Subcutaneous abdominal adipose tissue (tissue), 5 donors: ENCODE measurements at regions not wholly inside any gene's neighbourhood (a gene's known extent, or its start where the extent isn't known, plus 50 kb on each side); places are given as distances from the start of the nearest gene placed in this dataset.
"Not testable (repeated sequence)": the region's sequence is repeated elsewhere in the genome, so short reads cannot be mapped to it uniquely, and the experiment has no call there.

Experiments used
- H3K27ac ChIP-seq: one replicate; pipeline ENCODE4 v1.7.0; 2013; ENCODE audit warnings: low read depth, mild to moderate bottlenecking, inconsistent platforms, low read length, moderate library complexity
- H3K27me3 ChIP-seq, 5 donors: one replicate each; pipeline ENCODE4 v1.7.0; 2013; ENCODE audit warnings: low read length in 5 of 5, inconsistent platforms in 1 of 5; ENCODE audit not compliant: control insufficient read depth in 5 of 5, insufficient read depth in 4 of 5
- H3K36me3 ChIP-seq, 5 donors: one replicate each; pipeline ENCODE4 v1.7.0; 2013; ENCODE audit warnings: low read length in 5 of 5; ENCODE audit not compliant: control insufficient read depth in 5 of 5, insufficient read depth in 5 of 5
- H3K4me1 ChIP-seq, 5 donors: one replicate each; pipeline ENCODE4 v1.7.0; 2013; ENCODE audit warnings: low read length in 5 of 5, mild to moderate bottlenecking in 3 of 5, moderate library complexity in 1 of 5; ENCODE audit not compliant: control insufficient read depth in 5 of 5, insufficient read depth in 5 of 5
- H3K4me3 ChIP-seq, 5 donors: one replicate each; pipeline ENCODE4 v1.7.0; 2013; ENCODE audit warnings: low read length in 5 of 5, low read depth in 1 of 5
- H3K9ac ChIP-seq, 5 donors: one replicate each; pipeline ENCODE4 v1.7.0; 2013; ENCODE audit warnings: low read length in 5 of 5, mild to moderate bottlenecking in 4 of 5, moderate library complexity in 3 of 5
- H3K9me3 ChIP-seq, 5 donors: one replicate each; pipeline ENCODE4 v1.7.0; 2013; ENCODE audit warnings: low read length in 5 of 5; ENCODE audit not compliant: control insufficient read depth in 5 of 5
- donor health status: healthy.
- donor health status: healthy.
- donor health status: healthy.
- donor health status: healthy.
- donor health status: healthy.

- H3K36me3 ChIP-seq = peaks cover 0 to 5% (median 0%) of the 10 kb centered on the region in 5 donors
- H3K9me3 ChIP-seq = no peaks in the 10 kb centered on the region
- no peak overlapping the region for H3K27ac ChIP-seq
- H3K4me3 ChIP-seq = no peak overlapping the region
- H3K4me1 ChIP-seq = no peaks in the 10 kb centered on the region
- no peaks in the 10 kb centered on the region for H3K27me3 ChIP-seq
- no peak overlapping the region for H3K9ac ChIP-seq
Measured at GRCh38 chr15:62248277-62248984, 83.3 kb upstream of the C2CD4B start.

- H3K27ac ChIP-seq = no peak overlapping the region
- H3K27me3 ChIP-seq = no peaks in the 10 kb centered on the region
- H3K4me3 ChIP-seq = no peak overlapping the region
- H3K4me1 ChIP-seq = peaks cover 0 to 3% (median 0%) of the 10 kb centered on the region in 5 donors
- no peak overlapping the region for H3K9ac ChIP-seq
- H3K9me3 ChIP-seq = no peaks in the 10 kb centered on the region
- H3K36me3 ChIP-seq = peaks cover 0 to 5% (median 0%) of the 10 kb centered on the region in 5 donors
Measured at GRCh38 chr15:62249501-62249900, 84.4 kb upstream of the C2CD4B start.

GRCh38 chr15:62250186-62250585 lies 85.1 kb upstream of the C2CD4B start:
- Histone ChIP-seq H3K9ac (no peak overlapping the region), H3K27me3 (no peaks in the 10 kb centered on the region), H3K27ac (no peak overlapping the region), H3K9me3 (no peaks in the 10 kb centered on the region), H3K4me1 (peaks cover 0 to 3% (median 0%) of the 10 kb centered on the region in 5 donors), H3K4me3 (no peak overlapping the region), H3K36me3 (peaks cover 0 to 5% (median 0%) of the 10 kb centered on the region in 5 donors)

GRCh38 chr15:62250978-62251377 lies 85.9 kb upstream of the C2CD4B start:
- peaks cover 0 to 5% (median 0%) of the 10 kb centered on the region in 5 donors for H3K36me3 ChIP-seq
- no peaks in the 10 kb centered on the region for H3K9me3 ChIP-seq
- no peak overlapping the region for H3K27ac ChIP-seq

GRCh38 chr15:62253294-62253693 lies 88.2 kb upstream of the C2CD4B start:
- Histone ChIP-seq H3K27ac (no peak overlapping the region), H3K27me3 (peaks cover 0 to 3% (median 0%) of the 10 kb centered on the region in 5 donors), H3K9ac (no peak overlapping the region), H3K9me3 (no peaks in the 10 kb centered on the region), H3K36me3 (no peaks in the 10 kb centered on the region), H3K4me3 (no peak overlapping the region), H3K4me1 (peaks cover 0 to 3% (median 0%) of the 10 kb centered on the region in 5 donors)

More at GRCh38 chr15:62250978-62251377, 85.9 kb upstream of the C2CD4B start:
- Histone ChIP-seq H3K4me3 (no peak overlapping the region), H3K4me1 (peaks cover 0 to 3% (median 0%) of the 10 kb centered on the region in 5 donors), H3K9ac (no peak overlapping the region), H3K27me3 (peaks cover 0 to 3% (median 0%) of the 10 kb centered on the region in 5 donors)

GRCh38 chr15:62254137-62254934 lies 89.3 kb upstream of the C2CD4B start:
- no peaks in the 10 kb centered on the region for H3K36me3 ChIP-seq
- H3K9me3 ChIP-seq = no peaks in the 10 kb centered on the region
- H3K27ac ChIP-seq = no peak overlapping the region
- no peak overlapping the region for H3K9ac ChIP-seq
- H3K4me1 ChIP-seq = peaks cover 0 to 3% (median 0%) of the 10 kb centered on the region in 5 donors
- H3K27me3 ChIP-seq = peaks cover 0 to 3% (median 0%) of the 10 kb centered on the region in 5 donors
- H3K4me3 ChIP-seq = no peak overlapping the region

GRCh38 chr15:62256430-62256829 lies 91.3 kb upstream of the C2CD4B start:
- H3K9ac ChIP-seq, H3K4me3 ChIP-seq, H3K9me3 ChIP-seq, H3K27ac ChIP-seq, H3K4me1 ChIP-seq, H3K27me3 ChIP-seq, H3K36me3 ChIP-seq: not testable (repeated sequence)

- Histone ChIP-seq H3K27ac (no peak overlapping the region), H3K9ac (no peak overlapping the region), H3K36me3 (no peaks in the 10 kb centered on the region), H3K9me3 (peaks cover 3 to 22% (median 16%) of the 10 kb centered on the region in 5 donors), H3K4me1 (peaks cover 0 to 3% (median 0%) of the 10 kb centered on the region in 5 donors), H3K4me3 (no peak overlapping the region), H3K27me3 (peaks cover 0 to 3% (median 0%) of the 10 kb centered on the region in 5 donors)
Measured at GRCh38 chr15:62257996-62258521, 93.0 kb upstream of the C2CD4B start.

GRCh38 chr15:62262305-62262941 lies 97.3 kb upstream of the C2CD4B start:
- no peaks in the 10 kb centered on the region for H3K27me3 ChIP-seq
- H3K27ac ChIP-seq = no peak overlapping the region
- peaks cover 5 to 39% (median 24%) of the 10 kb centered on the region in 5 donors for H3K9me3 ChIP-seq
- H3K4me1 ChIP-seq = peaks cover 0 to 3% (median 0%) of the 10 kb centered on the region in 5 donors
- no peaks in the 10 kb centered on the region for H3K36me3 ChIP-seq
- peak overlapping the region in 2 of 5 donors; percentile 10 to 15 for H3K4me3 ChIP-seq
- no peak overlapping the region for H3K9ac ChIP-seq
